ENCODE measurements at regions not wholly inside any gene's neighbourhood (a gene's known extent, or its start where the extent isn't known, plus 50 kb on each side); places are given as distances from the start of the nearest gene placed in this dataset.

- DNase-seq (ENCODE audit: low read depth, low spot score) = no peak
- no peaks in the 10 kb centered on the region for H3K4me1 ChIP-seq (ENCODE audit: control insufficient read depth, insufficient read depth, low read length)
- no peaks in the 10 kb centered on the region for H3K36me3 ChIP-seq (ENCODE audit: control insufficient read depth, insufficient read depth, low read length)
- H3K27ac ChIP-seq (ENCODE audit: low read length) = no peak overlapping the region
- intact Hi-C loops (cut with micrococcal nuclease; ENCODE audit: unreplicated experiment) = no loop called here
- ChIA-PET POLR2A (no interaction called here), CTCF (no interaction called here)
- in situ Hi-C loops (cut with HindIII; ENCODE audit: low pct_unique_long_range_greater_than_20kb, low sequenced_read_pairs) = no loop called here
- TF ChIP-seq SIN3A (IDR thresholded peaks at IDR 0.05; ENCODE audit: borderline replicate concordance, insufficient read depth, low read depth, low read length) (no peak), TCF7L2 (IDR thresholded peaks at IDR 0.05; ENCODE audit: low read depth, low read length) (no peak), POLR2AphosphoS5 (IDR thresholded peaks at IDR 0.05; ENCODE audit: low read depth, low read length) (no peak)
- TF ChIP-seq, protein P1, sequence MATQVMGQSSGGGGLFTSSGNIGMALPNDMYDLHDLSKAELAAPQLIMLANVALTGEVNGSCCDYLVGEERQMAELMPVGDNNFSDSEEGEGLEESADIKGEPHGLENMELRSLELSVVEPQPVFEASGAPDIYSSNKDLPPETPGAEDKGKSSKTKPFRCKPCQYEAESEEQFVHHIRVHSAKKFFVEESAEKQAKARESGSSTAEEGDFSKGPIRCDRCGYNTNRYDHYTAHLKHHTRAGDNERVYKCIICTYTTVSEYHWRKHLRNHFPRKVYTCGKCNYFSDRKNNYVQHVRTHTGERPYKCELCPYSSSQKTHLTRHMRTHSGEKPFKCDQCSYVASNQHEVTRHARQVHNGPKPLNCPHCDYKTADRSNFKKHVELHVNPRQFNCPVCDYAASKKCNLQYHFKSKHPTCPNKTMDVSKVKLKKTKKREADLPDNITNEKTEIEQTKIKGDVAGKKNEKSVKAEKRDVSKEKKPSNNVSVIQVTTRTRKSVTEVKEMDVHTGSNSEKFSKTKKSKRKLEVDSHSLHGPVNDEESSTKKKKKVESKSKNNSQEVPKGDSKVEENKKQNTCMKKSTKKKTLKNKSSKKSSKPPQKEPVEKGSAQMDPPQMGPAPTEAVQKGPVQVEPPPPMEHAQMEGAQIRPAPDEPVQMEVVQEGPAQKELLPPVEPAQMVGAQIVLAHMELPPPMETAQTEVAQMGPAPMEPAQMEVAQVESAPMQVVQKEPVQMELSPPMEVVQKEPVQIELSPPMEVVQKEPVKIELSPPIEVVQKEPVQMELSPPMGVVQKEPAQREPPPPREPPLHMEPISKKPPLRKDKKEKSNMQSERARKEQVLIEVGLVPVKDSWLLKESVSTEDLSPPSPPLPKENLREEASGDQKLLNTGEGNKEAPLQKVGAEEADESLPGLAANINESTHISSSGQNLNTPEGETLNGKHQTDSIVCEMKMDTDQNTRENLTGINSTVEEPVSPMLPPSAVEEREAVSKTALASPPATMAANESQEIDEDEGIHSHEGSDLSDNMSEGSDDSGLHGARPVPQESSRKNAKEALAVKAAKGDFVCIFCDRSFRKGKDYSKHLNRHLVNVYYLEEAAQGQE (IDR thresholded peaks at IDR 0.05; ENCODE audit: insufficient read depth in 1 of 2, low read depth in 2 of 2, low read length in 1 of 2) = no peak
- TF ChIP-seq, protein P2, sequence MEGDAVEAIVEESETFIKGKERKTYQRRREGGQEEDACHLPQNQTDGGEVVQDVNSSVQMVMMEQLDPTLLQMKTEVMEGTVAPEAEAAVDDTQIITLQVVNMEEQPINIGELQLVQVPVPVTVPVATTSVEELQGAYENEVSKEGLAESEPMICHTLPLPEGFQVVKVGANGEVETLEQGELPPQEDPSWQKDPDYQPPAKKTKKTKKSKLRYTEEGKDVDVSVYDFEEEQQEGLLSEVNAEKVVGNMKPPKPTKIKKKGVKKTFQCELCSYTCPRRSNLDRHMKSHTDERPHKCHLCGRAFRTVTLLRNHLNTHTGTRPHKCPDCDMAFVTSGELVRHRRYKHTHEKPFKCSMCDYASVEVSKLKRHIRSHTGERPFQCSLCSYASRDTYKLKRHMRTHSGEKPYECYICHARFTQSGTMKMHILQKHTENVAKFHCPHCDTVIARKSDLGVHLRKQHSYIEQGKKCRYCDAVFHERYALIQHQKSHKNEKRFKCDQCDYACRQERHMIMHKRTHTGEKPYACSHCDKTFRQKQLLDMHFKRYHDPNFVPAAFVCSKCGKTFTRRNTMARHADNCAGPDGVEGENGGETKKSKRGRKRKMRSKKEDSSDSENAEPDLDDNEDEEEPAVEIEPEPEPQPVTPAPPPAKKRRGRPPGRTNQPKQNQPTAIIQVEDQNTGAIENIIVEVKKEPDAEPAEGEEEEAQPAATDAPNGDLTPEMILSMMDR (IDR thresholded peaks at IDR 0.05) = no peak
- no peak for ATAC-seq
- no peaks in the 10 kb centered on the region for H3K27me3 ChIP-seq (ENCODE audit: control insufficient read depth, insufficient read depth, low read length)
- no peaks in the 10 kb centered on the region for H3K9me3 ChIP-seq (ENCODE audit: control insufficient read depth, insufficient read depth, low read depth, low read length)
- no TSS peak for BruUV-seq (replicated peaks)
- no peak overlapping the region for H3K4me3 ChIP-seq (ENCODE audit: low read depth in 2 of 2, low read length in 2 of 2)
These were observed 594.5 kb downstream of the ARAP2 start for GRCh38 chr4:35649778-35650177.

DNA sequence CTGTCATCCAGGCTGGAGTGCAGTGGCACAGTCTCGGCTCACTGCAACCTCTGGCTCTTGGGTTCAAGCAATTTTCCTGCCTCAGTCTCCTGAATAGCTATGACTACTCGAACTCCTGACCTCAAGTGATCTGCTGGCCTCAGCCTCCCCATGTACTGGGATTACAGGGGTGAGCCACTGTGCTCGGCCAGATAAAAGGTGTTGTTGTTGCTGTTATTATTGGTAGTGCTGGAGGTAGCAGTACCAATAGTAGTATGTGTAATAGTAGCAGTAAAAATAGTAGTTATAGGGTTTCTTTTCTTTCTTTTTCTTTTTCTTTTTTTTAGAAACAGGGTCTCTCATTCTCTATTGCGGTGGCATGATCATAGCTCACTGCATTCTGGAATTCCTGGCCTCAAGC, 592.1 kb downstream of the ARAP2 start:
- Histone ChIP-seq H3K9me3 (ENCODE audit: control insufficient read depth, insufficient read depth, low read depth, low read length) (no peaks in the 10 kb centered on the region), H3K27ac (ENCODE audit: low read length) (no peak overlapping the region), H3K36me3 (ENCODE audit: control insufficient read depth, insufficient read depth, low read length) (no peaks in the 10 kb centered on the region), H3K4me3 (ENCODE audit: low read depth in 2 of 2, low read length in 2 of 2) (no peak overlapping the region), H3K4me1 (ENCODE audit: control insufficient read depth, insufficient read depth, low read length) (no peaks in the 10 kb centered on the region), H3K27me3 (ENCODE audit: control insufficient read depth, insufficient read depth, low read length) (no peaks in the 10 kb centered on the region)
- intact Hi-C loops (cut with micrococcal nuclease; ENCODE audit: unreplicated experiment) (no loop called here), in situ Hi-C loops (cut with HindIII; ENCODE audit: low pct_unique_long_range_greater_than_20kb, low sequenced_read_pairs) (no loop called here)
- no TSS peak for BruUV-seq (replicated peaks)
- CTCF ChIA-PET = no interaction called here
- ATAC-seq = no peak
- POLR2A ChIA-PET = no interaction called here
- no peak for DNase-seq (ENCODE audit: low read depth, low spot score)
- TF ChIP-seq POLR2AphosphoS5 (IDR thresholded peaks at IDR 0.05; ENCODE audit: low read depth, low read length) (no peak), SIN3A (IDR thresholded peaks at IDR 0.05; ENCODE audit: borderline replicate concordance, insufficient read depth, low read depth, low read length) (no peak), TCF7L2 (IDR thresholded peaks at IDR 0.05; ENCODE audit: low read depth, low read length) (no peak)
- TF ChIP-seq, protein P2 (IDR thresholded peaks at IDR 0.05) = no peak
- TF ChIP-seq, protein P1 (IDR thresholded peaks at IDR 0.05; ENCODE audit: insufficient read depth in 1 of 2, low read depth in 2 of 2, low read length in 1 of 2) = no peak

Measured in Panc1 (cell line).